ENCODE measurements at regions not wholly inside any gene's neighbourhood (a gene's known extent, or its start where the extent isn't known, plus 50 kb on each side); places are given as distances from the start of the nearest gene placed in this dataset.

DNA sequence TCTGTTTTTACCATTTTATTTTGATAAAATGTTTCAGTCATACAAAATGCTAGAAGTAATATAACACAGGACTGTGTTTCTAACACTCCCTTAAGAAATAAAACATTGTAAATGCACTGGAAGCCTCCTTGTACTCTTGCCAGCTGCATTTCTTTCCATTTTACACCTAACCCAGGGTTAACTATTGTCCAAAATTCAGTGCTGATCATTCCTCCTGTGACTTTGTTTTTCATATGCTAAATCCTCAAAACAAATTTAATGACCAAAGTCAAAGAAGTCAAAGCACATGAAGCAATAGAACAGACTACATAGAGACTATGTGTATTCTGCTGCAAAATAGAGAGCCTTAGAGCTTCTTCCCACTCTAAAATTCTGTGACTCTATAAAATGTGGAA, 420.3 kb upstream of the PRICKLE1 start:
- H3K9ac ChIP-seq (ENCODE audit: low read length): no peak overlapping the region
- H3K27me3 ChIP-seq (ENCODE audit: control insufficient read depth, insufficient read depth, low read length): no peaks in the 10 kb centered on the region
- H3K4me1 ChIP-seq (ENCODE audit: control insufficient read depth, insufficient read depth, low read length): no peaks in the 10 kb centered on the region
- no peaks in the 10 kb centered on the region for H3K36me3 ChIP-seq (ENCODE audit: control insufficient read depth, insufficient read depth, low read length)
- H3K4me3 ChIP-seq (ENCODE audit: low read length): no peak overlapping the region
- no peak overlapping the region for H3K27ac ChIP-seq (ENCODE audit: low read depth, low read length)

DNA sequence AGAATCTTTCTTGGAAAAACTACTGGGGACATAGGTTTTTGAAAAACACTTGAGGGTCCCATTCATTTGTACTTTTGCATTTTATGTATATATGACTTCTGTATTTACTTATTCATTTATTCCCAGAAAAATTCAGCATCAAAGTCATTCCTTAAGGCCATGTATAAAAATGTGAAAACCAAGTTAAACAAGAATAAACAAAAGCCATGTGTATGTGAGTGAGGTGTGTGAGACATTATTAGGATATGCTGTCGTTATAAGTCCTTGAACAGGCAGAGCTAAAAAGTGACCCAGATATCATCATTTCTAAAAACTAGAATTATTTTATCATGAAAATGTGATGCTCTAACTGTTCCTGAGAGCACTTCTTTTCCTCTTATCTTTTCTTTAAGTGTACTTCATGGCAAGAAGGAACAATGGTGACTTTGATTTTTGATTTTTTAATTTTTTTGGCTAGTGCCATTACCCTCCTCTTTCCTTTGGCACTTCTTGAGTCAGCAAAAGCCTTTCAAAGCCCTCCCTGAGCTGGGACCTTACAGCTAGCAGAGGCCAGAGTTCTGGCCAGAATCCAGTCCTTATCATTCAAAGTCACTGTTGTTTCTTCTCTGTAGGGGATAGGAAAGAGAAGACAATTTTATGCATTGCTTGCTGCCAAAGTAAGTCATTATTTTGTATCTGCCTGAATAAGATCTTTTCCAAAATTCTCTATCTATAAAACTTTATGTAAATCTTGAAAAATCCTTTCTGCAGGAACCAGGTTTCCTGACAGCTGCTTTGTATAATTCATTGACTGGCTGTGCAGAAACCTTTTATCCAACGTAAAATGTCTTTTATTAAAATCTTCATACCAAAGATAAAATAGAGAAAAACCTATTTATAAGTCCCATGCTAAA, 419.7 kb upstream of the PRICKLE1 start:
- Histone ChIP-seq H3K4me1 (ENCODE audit: control insufficient read depth, insufficient read depth, low read length) (no peaks in the 10 kb centered on the region), H3K9ac (ENCODE audit: low read length) (no peak overlapping the region)

DNA sequence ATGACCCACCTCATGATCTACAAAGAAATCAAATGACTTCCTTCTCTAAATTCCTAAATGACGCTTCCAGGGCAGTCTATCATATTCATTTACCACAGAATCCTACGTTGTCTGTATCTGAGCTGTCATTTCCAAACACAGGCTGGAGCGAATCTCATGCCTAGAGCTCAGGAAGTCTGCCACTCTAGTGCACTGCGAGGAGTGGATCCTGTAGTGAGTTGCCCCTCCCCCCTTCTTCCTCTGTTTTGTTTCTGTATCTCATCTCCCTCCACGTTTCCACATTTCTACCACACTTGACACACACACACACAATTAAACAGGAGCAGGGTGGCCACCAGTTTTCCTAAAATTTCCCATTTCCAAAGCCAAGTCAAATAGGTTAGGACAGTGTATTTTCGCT, 415.4 kb upstream of the PRICKLE1 start:
- Histone ChIP-seq H3K27me3 (ENCODE audit: control insufficient read depth, insufficient read depth, low read length) (no peaks in the 10 kb centered on the region), H3K4me3 (ENCODE audit: low read length) (no peak overlapping the region), H3K4me1 (ENCODE audit: control insufficient read depth, insufficient read depth, low read length) (no peaks in the 10 kb centered on the region), H3K27ac (ENCODE audit: low read depth, low read length) (no peak overlapping the region), H3K9ac (ENCODE audit: low read length) (no peak overlapping the region), H3K36me3 (ENCODE audit: control insufficient read depth, insufficient read depth, low read length) (no peaks in the 10 kb centered on the region)

More for the DNA sequence above, 419.7 kb upstream of the PRICKLE1 start:
- H3K36me3 ChIP-seq (ENCODE audit: control insufficient read depth, insufficient read depth, low read length): no peaks in the 10 kb centered on the region
- no peak overlapping the region for H3K4me3 ChIP-seq (ENCODE audit: low read length)
- H3K27ac ChIP-seq (ENCODE audit: low read depth, low read length): no peak overlapping the region
- H3K27me3 ChIP-seq (ENCODE audit: control insufficient read depth, insufficient read depth, low read length): no peaks in the 10 kb centered on the region

DNA sequence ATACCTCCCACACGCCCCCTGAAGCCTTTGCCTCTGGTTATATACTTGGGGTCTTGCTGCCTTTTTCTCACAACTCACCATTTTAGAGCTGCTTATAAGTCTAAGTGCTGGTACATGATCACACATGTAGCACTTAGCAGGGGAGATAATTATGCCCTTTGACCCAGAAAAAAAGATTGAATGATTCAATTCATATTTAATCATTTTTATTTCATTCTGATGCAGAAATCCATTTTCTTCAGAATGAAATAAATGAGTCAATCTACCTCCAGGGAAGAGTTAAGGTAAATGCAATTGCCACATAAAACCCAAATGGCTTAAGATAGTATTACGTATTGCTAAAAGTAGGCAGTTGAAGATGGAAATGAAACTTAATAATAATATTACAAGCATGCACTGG, 414.6 kb upstream of the PRICKLE1 start:
- H3K9ac ChIP-seq (ENCODE audit: low read length): no peak overlapping the region
- H3K4me3 ChIP-seq (ENCODE audit: low read length): no peak overlapping the region
- no peaks in the 10 kb centered on the region for H3K36me3 ChIP-seq (ENCODE audit: control insufficient read depth, insufficient read depth, low read length)
- no peaks in the 10 kb centered on the region for H3K27me3 ChIP-seq (ENCODE audit: control insufficient read depth, insufficient read depth, low read length)
- no peaks in the 10 kb centered on the region for H3K4me1 ChIP-seq (ENCODE audit: control insufficient read depth, insufficient read depth, low read length)
- H3K27ac ChIP-seq (ENCODE audit: low read depth, low read length): no peak overlapping the region

DNA sequence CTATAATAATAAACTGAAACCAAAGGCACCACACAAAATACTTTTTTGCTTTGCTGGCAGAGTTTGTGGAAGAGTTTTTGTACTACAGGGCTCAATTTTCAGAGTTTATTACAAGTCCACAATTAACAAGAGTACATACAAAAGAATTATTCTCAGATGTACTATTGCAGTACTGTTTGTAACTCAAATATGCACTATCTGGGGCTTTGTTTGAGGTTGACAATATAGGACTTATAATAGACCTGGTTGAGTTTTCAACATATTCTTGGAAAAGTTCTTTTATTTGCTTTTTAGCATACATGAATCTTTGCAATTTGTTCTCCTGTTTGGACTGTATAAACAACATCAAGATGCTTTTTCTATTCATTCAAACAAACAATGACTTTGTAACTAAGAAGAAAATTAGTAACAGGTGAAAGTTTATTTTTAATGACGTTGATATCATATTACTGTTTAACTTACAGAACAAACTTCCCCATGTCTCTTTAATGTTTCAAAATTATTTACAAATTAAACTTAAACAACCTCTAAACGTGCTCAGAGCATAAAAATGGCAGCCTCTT, 407.4 kb upstream of the PRICKLE1 start:
- no peaks in the 10 kb centered on the region for H3K4me1 ChIP-seq (ENCODE audit: control insufficient read depth, insufficient read depth, low read length)
- H3K9ac ChIP-seq (ENCODE audit: low read length): no peak overlapping the region
- H3K27me3 ChIP-seq (ENCODE audit: control insufficient read depth, insufficient read depth, low read length): no peaks in the 10 kb centered on the region
- H3K27ac ChIP-seq (ENCODE audit: low read depth, low read length): no peak overlapping the region
- no peaks in the 10 kb centered on the region for H3K36me3 ChIP-seq (ENCODE audit: control insufficient read depth, insufficient read depth, low read length)
- no peak overlapping the region for H3K4me3 ChIP-seq (ENCODE audit: low read length)

DNA sequence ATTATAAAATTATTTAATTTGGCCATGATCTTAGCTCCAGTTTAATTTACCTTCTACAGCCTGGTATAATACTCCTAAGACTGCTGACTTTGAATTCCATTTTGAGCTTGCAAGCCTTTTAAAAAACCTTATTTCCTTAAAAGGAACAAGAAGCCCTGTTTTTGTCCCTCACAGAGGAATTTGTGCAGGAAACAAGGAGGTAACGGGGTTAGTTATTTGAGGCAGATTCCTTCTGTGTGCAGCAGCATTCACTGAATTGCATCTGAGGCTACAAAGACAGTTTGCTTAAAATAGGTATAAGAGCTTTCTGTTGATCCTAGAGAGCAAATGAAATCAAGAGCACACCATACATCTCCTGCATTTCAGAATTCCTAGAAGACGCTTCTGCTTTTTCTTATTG, 403.3 kb upstream of the PRICKLE1 start:
- no peaks in the 10 kb centered on the region for H3K4me1 ChIP-seq (ENCODE audit: control insufficient read depth, insufficient read depth, low read length)
- no peak overlapping the region for H3K27ac ChIP-seq (ENCODE audit: low read depth, low read length)
- H3K27me3 ChIP-seq (ENCODE audit: control insufficient read depth, insufficient read depth, low read length): no peaks in the 10 kb centered on the region
- no peak overlapping the region for H3K4me3 ChIP-seq (ENCODE audit: low read length)
- H3K36me3 ChIP-seq (ENCODE audit: control insufficient read depth, insufficient read depth, low read length): no peaks in the 10 kb centered on the region
- H3K9ac ChIP-seq (ENCODE audit: low read length): no peak overlapping the region

DNA sequence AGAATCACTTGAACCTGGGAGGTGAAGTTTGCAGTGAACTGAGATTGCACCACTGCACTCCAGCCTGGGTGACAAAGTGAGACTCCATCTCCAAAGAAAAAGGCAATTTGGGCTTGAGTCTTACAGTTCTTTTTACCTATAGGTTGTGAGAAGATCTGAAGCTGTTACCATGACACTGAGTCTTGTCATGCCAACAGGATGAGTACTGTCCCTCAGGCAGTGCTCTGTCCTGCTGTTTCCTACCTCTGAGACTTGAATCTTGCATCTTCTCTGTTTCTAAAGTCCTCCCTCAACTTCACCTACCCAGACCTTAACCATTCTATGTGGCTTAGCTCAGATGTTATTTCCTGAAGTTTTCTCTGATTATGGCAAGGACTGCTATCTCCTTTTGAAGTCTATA, 400.8 kb upstream of the PRICKLE1 start:
- no peak overlapping the region for H3K4me3 ChIP-seq (ENCODE audit: low read length)
- no peaks in the 10 kb centered on the region for H3K4me1 ChIP-seq (ENCODE audit: control insufficient read depth, insufficient read depth, low read length)
- no peaks in the 10 kb centered on the region for H3K27me3 ChIP-seq (ENCODE audit: control insufficient read depth, insufficient read depth, low read length)
- no peak overlapping the region for H3K9ac ChIP-seq (ENCODE audit: low read length)
- no peak overlapping the region for H3K27ac ChIP-seq (ENCODE audit: low read depth, low read length)
- H3K36me3 ChIP-seq (ENCODE audit: control insufficient read depth, insufficient read depth, low read length): no peaks in the 10 kb centered on the region

DNA sequence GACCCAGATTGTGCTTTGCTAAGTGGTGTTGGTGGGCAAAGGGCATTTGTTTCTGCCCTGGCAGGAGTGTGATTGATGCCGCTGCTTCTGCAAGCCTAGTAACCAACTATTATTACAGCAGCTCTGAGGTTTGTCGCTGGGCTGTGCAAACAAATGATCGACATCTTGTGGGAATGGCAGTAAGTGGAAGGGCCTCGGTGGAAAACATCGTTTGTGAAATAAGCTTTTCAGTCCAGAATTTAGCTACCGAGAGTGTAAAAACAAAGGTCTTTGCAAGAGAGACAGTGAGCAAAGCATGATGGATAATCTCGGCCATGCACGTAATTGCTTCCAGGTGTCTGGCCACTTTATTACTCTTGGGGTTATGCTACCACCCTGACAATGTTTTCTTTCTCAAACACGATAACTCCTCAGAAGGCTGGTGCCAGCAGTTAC, 397.7 kb upstream of the PRICKLE1 start:
- H3K27me3 ChIP-seq (ENCODE audit: control insufficient read depth, insufficient read depth, low read length): no peaks in the 10 kb centered on the region
- H3K36me3 ChIP-seq (ENCODE audit: control insufficient read depth, insufficient read depth, low read length): no peaks in the 10 kb centered on the region
- no peak overlapping the region for H3K9ac ChIP-seq (ENCODE audit: low read length)
- H3K4me1 ChIP-seq (ENCODE audit: control insufficient read depth, insufficient read depth, low read length): no peaks in the 10 kb centered on the region
- no peak overlapping the region for H3K4me3 ChIP-seq (ENCODE audit: low read length)
- H3K27ac ChIP-seq (ENCODE audit: low read depth, low read length): no peak overlapping the region

DNA sequence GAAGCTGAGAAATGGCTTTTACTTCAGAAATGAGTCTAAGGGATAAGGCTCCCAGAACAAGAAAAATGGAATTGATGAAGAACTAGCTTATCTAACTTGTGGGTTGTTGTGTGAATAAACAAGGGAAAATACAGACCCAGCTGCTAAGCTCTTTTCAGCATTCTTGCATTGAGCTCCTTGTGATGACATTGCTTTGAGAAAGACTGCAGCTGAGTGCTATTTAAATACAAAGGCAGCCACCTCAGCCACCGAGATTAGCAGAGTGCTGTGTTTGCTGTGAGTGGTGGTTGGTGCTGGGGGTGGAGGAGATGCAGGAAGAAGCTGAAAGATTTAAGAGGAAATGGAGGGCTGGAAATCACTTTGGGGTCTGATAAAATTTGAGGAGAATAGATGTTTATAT, 396.0 kb upstream of the PRICKLE1 start:
- Histone ChIP-seq H3K4me3 (ENCODE audit: low read length) (no peak overlapping the region), H3K27me3 (ENCODE audit: control insufficient read depth, insufficient read depth, low read length) (no peaks in the 10 kb centered on the region), H3K4me1 (ENCODE audit: control insufficient read depth, insufficient read depth, low read length) (no peaks in the 10 kb centered on the region), H3K27ac (ENCODE audit: low read depth, low read length) (no peak overlapping the region), H3K9ac (ENCODE audit: low read length) (no peak overlapping the region), H3K36me3 (ENCODE audit: control insufficient read depth, insufficient read depth, low read length) (no peaks in the 10 kb centered on the region)

DNA sequence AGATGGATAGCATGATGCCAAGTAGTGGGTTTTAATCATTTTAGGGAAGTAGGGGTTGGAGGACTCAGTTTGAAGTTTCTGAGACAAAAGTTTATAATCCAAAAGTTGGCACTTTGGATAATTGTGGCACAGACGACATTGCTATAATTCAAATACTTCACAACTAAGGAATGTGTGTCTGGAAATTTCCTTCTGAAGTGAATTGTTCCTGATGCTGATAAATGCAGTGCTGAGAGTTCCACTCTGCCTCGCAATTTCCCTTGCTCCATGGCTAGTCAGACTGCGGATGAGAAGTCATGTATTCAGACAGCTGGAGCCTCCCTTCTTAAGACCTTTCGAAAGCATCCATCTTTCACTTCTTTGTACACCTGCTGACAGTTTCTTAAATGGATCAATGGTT, 393.3 kb upstream of the PRICKLE1 start:
- H3K27ac ChIP-seq (ENCODE audit: low read depth, low read length): no peak overlapping the region
- H3K4me1 ChIP-seq (ENCODE audit: control insufficient read depth, insufficient read depth, low read length): no peaks in the 10 kb centered on the region
- no peaks in the 10 kb centered on the region for H3K36me3 ChIP-seq (ENCODE audit: control insufficient read depth, insufficient read depth, low read length)
- H3K27me3 ChIP-seq (ENCODE audit: control insufficient read depth, insufficient read depth, low read length): no peaks in the 10 kb centered on the region
- no peak overlapping the region for H3K4me3 ChIP-seq (ENCODE audit: low read length)
- H3K9ac ChIP-seq (ENCODE audit: low read length): no peak overlapping the region

DNA sequence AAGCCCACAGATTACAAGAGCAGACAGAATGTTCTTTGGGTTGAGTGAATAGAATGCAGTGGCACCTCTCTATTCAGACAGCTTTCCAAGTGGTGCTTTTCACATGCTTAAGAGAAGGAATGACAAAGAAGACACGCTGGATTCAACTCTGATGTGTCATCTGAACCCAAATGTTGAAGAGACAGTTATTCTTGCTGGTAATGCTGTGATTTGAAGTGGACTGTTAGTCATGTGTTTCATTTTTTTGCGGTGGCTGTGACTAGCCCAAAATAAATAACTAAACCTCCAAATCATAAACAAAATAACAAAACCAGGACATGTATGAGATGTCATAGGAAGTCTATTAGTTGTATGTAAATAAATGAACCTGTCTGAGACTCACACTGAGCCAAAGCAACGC, 391.8 kb upstream of the PRICKLE1 start:
- Histone ChIP-seq H3K27me3 (ENCODE audit: control insufficient read depth, insufficient read depth, low read length) (no peaks in the 10 kb centered on the region), H3K27ac (ENCODE audit: low read depth, low read length) (no peak overlapping the region), H3K4me3 (ENCODE audit: low read length) (no peak overlapping the region), H3K9ac (ENCODE audit: low read length) (no peak overlapping the region), H3K4me1 (ENCODE audit: control insufficient read depth, insufficient read depth, low read length) (no peaks in the 10 kb centered on the region), H3K36me3 (ENCODE audit: control insufficient read depth, insufficient read depth, low read length) (no peaks in the 10 kb centered on the region)

DNA sequence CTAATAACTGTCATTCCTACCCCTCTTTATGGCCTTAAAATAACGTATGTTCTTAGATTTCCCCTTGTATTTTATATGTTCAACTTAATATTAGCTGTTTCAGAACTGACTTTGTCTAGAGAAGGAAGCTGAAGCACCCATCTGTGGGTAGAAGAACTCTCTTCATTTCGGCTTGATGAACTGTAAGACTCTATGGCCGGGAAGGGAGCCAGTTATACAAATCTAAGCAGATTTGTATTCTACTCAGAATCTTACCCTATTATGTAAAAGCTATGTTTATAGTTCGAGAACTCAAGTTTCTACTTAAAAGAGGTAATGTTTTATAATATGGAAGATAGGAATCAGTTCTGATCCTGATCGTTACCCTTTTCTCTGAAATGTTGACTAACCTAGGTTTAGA, 390.9 kb upstream of the PRICKLE1 start:
- H3K36me3 ChIP-seq (ENCODE audit: control insufficient read depth, insufficient read depth, low read length): no peaks in the 10 kb centered on the region
- H3K4me1 ChIP-seq (ENCODE audit: control insufficient read depth, insufficient read depth, low read length): no peaks in the 10 kb centered on the region
- no peak overlapping the region for H3K4me3 ChIP-seq (ENCODE audit: low read length)
- no peaks in the 10 kb centered on the region for H3K27me3 ChIP-seq (ENCODE audit: control insufficient read depth, insufficient read depth, low read length)
- no peak overlapping the region for H3K27ac ChIP-seq (ENCODE audit: low read depth, low read length)
- no peak overlapping the region for H3K9ac ChIP-seq (ENCODE audit: low read length)

DNA sequence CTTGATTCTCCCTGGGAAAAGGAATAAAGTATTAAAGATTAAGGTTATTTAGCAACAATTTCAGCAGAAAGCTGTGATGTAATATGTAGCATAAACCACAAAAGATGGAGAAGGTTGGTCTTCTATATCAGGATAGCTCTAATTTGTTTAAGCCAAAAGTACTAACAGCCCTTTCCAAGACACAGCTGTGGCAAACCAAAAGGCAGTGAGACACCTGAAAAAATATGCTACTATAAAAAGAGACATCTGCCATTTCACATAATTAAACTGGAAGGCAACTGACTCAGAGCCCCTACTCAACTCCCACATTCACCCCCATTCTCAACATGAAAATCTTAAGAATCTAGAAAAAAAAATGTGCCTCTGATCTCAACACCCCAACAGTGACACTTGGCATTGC, 390.2 kb upstream of the PRICKLE1 start:
- Histone ChIP-seq H3K27ac (ENCODE audit: low read depth, low read length) (no peak overlapping the region), H3K36me3 (ENCODE audit: control insufficient read depth, insufficient read depth, low read length) (no peaks in the 10 kb centered on the region), H3K9ac (ENCODE audit: low read length) (no peak overlapping the region), H3K4me3 (ENCODE audit: low read length) (no peak overlapping the region), H3K4me1 (ENCODE audit: control insufficient read depth, insufficient read depth, low read length) (no peaks in the 10 kb centered on the region), H3K27me3 (ENCODE audit: control insufficient read depth, insufficient read depth, low read length) (no peaks in the 10 kb centered on the region)

Measured in rectal smooth muscle tissue (tissue), 1 donor.